ENCODE measurements at regions not wholly inside any gene's neighbourhood (a gene's known extent, or its start where the extent isn't known, plus 50 kb on each side); places are given as distances from the start of the nearest gene placed in this dataset.

- H3K4me3 ChIP-seq: no peak overlapping the region
- TF ChIP-seq CTCF (IDR thresholded peaks at IDR 0.05): no peak
- 73% methylated on average over 4 of the region's 4 CpGs for WGBS
- no peaks in the 10 kb centered on the region for H3K4me1 ChIP-seq
- no peaks in the 10 kb centered on the region for H3K9me3 ChIP-seq
- no peaks in the 10 kb centered on the region for H3K36me3 ChIP-seq
- H3K27me3 ChIP-seq: peaks cover 8% of the 10 kb centered on the region
- H3K27ac ChIP-seq: no peak overlapping the region
- DNase-seq (ENCODE audit: low spot score in 2 of 2): no peak
Measured at GRCh38 chr1:62962014-62962812, 178.3 kb downstream of the ATG4C start.

- Histone ChIP-seq H3K27ac (no peak overlapping the region), H3K4me1 (no peaks in the 10 kb centered on the region), H3K4me3 (no peak overlapping the region), H3K27me3 (peaks cover 8% of the 10 kb centered on the region), H3K36me3 (no peaks in the 10 kb centered on the region), H3K9me3 (no peaks in the 10 kb centered on the region)
- no peak for TF ChIP-seq EP300 (IDR thresholded peaks at IDR 0.05)
- DNase-seq (ENCODE audit: low spot score in 2 of 2): no peak
- 23% methylated on average over 10 of the region's 10 CpGs for WGBS
Measured at GRCh38 chr1:62962901-62963776, 179.2 kb downstream of the ATG4C start.

- DNase-seq (ENCODE audit: low spot score in 2 of 2): no peak
- Histone ChIP-seq H3K9me3 (no peaks in the 10 kb centered on the region), H3K4me1 (no peaks in the 10 kb centered on the region), H3K4me3 (no peak overlapping the region), H3K27me3 (peaks cover 8% of the 10 kb centered on the region), H3K27ac (no peak overlapping the region), H3K36me3 (no peaks in the 10 kb centered on the region)
- TF ChIP-seq CTCF (IDR thresholded peaks at IDR 0.05): no peak
- 79% methylated on average over 2 of the region's 3 CpGs for whole genome bisulfite sequencing
Measured at GRCh38 chr1:62964141-62964540, 180.2 kb downstream of the ATG4C start.

- Histone ChIP-seq H3K27me3 (peaks cover 8% of the 10 kb centered on the region), H3K4me1 (no peaks in the 10 kb centered on the region), H3K9me3 (no peaks in the 10 kb centered on the region), H3K4me3 (no peak overlapping the region), H3K27ac (no peak overlapping the region), H3K36me3 (no peaks in the 10 kb centered on the region)
- TF ChIP-seq POLR2AphosphoS5 (IDR thresholded peaks at IDR 0.05) (no peak), POLR2A (IDR thresholded peaks at IDR 0.05) (no peak), EP300 (IDR thresholded peaks at IDR 0.05) (no peak), CTCF (IDR thresholded peaks at IDR 0.05) (no peak)
- 85% methylated on average over 6 of the region's 10 CpGs for WGBS
- no peak for DNase-seq (ENCODE audit: low spot score in 2 of 2)
Measured at GRCh38 chr1:62967031-62967430, 183.1 kb downstream of the ATG4C start.

GRCh38 chr1:62977366-62977765 lies 193.4 kb downstream of the ATG4C start:
- H3K4me1 ChIP-seq: no peaks in the 10 kb centered on the region
- H3K9me3 ChIP-seq: no peaks in the 10 kb centered on the region
- H3K27me3 ChIP-seq: peaks cover 2% of the 10 kb centered on the region
- H3K4me3 ChIP-seq: no peak overlapping the region
- TF ChIP-seq POLR2AphosphoS5 (IDR thresholded peaks at IDR 0.05): no peak
- no peak for TF ChIP-seq EP300 (IDR thresholded peaks at IDR 0.05)
- no peak for TF ChIP-seq CTCF (IDR thresholded peaks at IDR 0.05)
- no peak for TF ChIP-seq POLR2A (IDR thresholded peaks at IDR 0.05)
- no peak overlapping the region for H3K27ac ChIP-seq
- DNase-seq (ENCODE audit: low spot score in 2 of 2): no peak
- WGBS: 76% methylated on average over 2 of the region's 2 CpGs
- H3K36me3 ChIP-seq: no peaks in the 10 kb centered on the region

Measured in suprapubic skin (tissue), 4 donors.